ENCODE measurements at regions not wholly inside any gene's neighbourhood (a gene's known extent, or its start where the extent isn't known, plus 50 kb on each side); places are given as distances from the start of the nearest gene placed in this dataset.

DNA sequence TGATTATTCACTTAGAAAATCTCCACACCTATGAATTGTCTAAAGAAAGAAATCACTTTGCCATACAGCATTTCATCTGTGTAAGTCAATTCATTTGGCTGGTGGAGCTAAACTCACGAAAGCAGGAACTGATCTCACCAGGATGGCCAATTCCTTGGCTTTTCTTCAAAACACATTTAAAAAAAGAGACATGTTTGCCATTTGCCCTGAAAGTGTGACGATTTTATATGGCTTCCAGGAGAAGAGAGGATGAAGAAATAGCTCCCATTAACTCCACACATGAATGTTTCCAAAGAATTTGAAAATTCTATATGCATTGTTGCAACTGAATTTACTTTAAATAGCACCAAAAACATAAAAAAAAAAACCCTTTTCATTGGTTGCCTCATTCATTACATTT is 334.7 kb downstream of the DMRT2 start:
- Histone ChIP-seq H3K9me3 (no peaks in the 10 kb centered on the region), H3K36me3 (no peaks in the 10 kb centered on the region), H3K27me3 (no peaks in the 10 kb centered on the region), H3K27ac (no peak overlapping the region), H3K4me1 (no peaks in the 10 kb centered on the region), H3K4me3 (no peak overlapping the region)
- no peak for DNase-seq
- WGBS, 5 donors: 49 to 71% (median 59%) methylated on average over 2 of the region's 2 CpGs
- TF ChIP-seq, protein P1, sequence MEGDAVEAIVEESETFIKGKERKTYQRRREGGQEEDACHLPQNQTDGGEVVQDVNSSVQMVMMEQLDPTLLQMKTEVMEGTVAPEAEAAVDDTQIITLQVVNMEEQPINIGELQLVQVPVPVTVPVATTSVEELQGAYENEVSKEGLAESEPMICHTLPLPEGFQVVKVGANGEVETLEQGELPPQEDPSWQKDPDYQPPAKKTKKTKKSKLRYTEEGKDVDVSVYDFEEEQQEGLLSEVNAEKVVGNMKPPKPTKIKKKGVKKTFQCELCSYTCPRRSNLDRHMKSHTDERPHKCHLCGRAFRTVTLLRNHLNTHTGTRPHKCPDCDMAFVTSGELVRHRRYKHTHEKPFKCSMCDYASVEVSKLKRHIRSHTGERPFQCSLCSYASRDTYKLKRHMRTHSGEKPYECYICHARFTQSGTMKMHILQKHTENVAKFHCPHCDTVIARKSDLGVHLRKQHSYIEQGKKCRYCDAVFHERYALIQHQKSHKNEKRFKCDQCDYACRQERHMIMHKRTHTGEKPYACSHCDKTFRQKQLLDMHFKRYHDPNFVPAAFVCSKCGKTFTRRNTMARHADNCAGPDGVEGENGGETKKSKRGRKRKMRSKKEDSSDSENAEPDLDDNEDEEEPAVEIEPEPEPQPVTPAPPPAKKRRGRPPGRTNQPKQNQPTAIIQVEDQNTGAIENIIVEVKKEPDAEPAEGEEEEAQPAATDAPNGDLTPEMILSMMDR (IDR thresholded peaks at IDR 0.05): no peak
- no peak for TF ChIP-seq EP300 (IDR thresholded peaks at IDR 0.05)
- no peak for TF ChIP-seq POLR2AphosphoS5 (IDR thresholded peaks at IDR 0.05)
- TF ChIP-seq POLR2A (IDR thresholded peaks at IDR 0.05): no peak
- intact Hi-C loops (cut with DNase I; ENCODE audit: low total_unique reads): no loop called here

DNA sequence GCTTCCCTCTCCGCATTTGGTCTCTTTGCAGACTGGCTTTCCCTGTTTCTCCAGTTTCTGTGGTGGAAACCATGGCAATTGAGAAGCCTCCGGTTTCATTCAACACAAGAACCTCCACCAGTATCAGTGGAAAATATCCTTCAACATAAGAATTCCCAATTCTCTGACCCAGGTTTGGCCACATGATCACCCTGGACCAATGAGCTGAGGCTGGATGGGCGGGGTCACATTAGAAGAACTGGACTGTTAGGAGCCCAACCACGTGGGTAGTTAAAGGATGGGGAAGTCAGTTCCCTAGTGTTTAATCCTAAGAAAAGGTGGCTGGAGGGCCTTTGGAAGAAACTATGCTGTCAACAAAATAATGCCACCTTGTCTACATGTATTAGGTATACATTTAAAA is 336.3 kb downstream of the DMRT2 start:
- Histone ChIP-seq H3K27me3 (no peaks in the 10 kb centered on the region), H3K4me1 (no peaks in the 10 kb centered on the region), H3K27ac (no peak overlapping the region), H3K4me3 (no peak overlapping the region), H3K36me3 (no peaks in the 10 kb centered on the region), H3K9me3 (no peaks in the 10 kb centered on the region)
- intact Hi-C loops (cut with DNase I; ENCODE audit: low total_unique reads): no loop called here
- WGBS, 5 donors: 62 to 75% (median 65%) methylated on average over 4 of the region's 4 CpGs
- no peak for DNase-seq
- TF ChIP-seq EP300 (IDR thresholded peaks at IDR 0.05): no peak

DNA sequence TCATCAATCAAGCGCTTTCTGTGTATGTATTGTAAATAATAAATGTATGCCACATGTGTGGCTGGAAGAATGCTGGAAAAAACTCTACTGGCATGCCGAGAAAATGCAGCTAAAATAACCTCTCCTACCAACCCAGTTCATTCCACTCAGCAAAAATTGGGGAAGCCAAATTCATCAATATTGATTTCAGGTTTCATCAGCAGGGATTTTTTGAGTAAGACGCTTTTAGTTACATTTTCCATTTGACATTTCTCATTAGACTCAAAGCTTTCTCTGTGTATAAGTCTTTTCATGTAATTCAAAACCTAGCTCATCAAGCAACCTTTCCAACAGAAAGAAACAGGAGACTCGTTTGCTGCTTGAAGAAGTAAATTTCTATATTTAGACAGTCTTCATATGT is 338.1 kb downstream of the DMRT2 start:
- WGBS, 5 donors: 56 to 64% (median 62%) methylated on average over 4 of the region's 4 CpGs
- H3K27me3 ChIP-seq: peaks cover 0 to 2% (median 0%) of the 10 kb centered on the region in 3 donors
- H3K4me1 ChIP-seq: no peaks in the 10 kb centered on the region
- TF ChIP-seq POLR2AphosphoS5 (IDR thresholded peaks at IDR 0.05) (no peak), POLR2A (IDR thresholded peaks at IDR 0.05) (no peak), EP300 (IDR thresholded peaks at IDR 0.05) (no peak)
- TF ChIP-seq, protein P1 (IDR thresholded peaks at IDR 0.05): no peak
- H3K36me3 ChIP-seq: no peaks in the 10 kb centered on the region
- intact Hi-C loops (cut with DNase I; ENCODE audit: low total_unique reads): no loop called here
- H3K4me3 ChIP-seq: no peak overlapping the region
- no peak for DNase-seq
- no peaks in the 10 kb centered on the region for H3K9me3 ChIP-seq
- H3K27ac ChIP-seq: no peak overlapping the region

DNA sequence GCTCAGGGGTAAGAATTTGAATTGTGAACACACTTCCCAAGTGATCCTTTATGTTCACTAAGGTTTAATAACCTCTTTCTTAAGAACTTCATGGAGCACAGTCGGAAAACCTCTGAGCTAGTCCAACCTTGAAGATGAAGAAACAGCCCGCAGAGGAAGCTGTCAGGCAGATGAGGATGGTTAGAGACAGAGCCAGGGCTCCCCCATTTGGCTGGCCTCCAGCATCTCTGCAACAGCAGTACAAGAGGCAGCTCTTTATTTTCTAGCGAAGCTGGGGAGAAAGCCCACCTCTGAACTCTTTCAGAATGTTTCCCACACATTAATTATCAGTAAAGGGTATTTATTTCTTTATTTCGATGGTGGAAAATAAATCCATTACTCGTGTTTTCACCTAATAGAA is 350.8 kb downstream of the DMRT2 start:
- Histone ChIP-seq H3K36me3 (no peaks in the 10 kb centered on the region), H3K4me3 (no peak overlapping the region), H3K27ac (no peak overlapping the region), H3K9me3 (peaks cover 0 to 6% (median 2%) of the 10 kb centered on the region in 4 donors), H3K4me1 (no peaks in the 10 kb centered on the region), H3K27me3 (no peaks in the 10 kb centered on the region)
- no peak for TF ChIP-seq POLR2AphosphoS5 (IDR thresholded peaks at IDR 0.05)
- TF ChIP-seq, protein P1 (IDR thresholded peaks at IDR 0.05): no peak
- no peak for TF ChIP-seq EP300 (IDR thresholded peaks at IDR 0.05)
- no peak for TF ChIP-seq POLR2A (IDR thresholded peaks at IDR 0.05)
- intact Hi-C loops (cut with DNase I; ENCODE audit: low total_unique reads): no loop called here
- peak in 1 of 2 donors; percentile 33 for DNase-seq
- 34 to 43% (median 35%) methylated on average over 5 of the region's 5 CpGs for WGBS, 5 donors

DNA sequence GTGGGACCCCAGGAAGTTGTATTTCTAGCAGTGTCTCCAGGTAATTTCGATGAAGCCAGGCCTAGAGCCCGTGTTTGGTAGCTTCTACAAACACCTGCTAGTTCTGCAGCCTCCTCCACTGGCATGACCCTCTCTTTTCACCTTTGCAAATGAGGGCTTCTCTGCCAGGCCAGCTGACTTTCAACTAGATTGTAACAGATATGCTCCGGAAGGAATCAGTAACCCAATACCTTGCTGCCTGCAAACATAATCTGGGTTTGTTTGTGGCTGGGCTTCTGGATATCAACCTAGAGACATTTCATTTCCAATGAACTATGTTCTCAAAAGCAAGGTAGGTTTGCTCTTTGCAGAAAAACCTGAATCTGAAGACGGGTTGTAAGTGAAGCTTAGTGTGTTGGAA is 354.8 kb downstream of the DMRT2 start:
- intact Hi-C loops (cut with DNase I; ENCODE audit: low total_unique reads): no loop called here
- no peaks in the 10 kb centered on the region for H3K9me3 ChIP-seq
- H3K27me3 ChIP-seq: no peaks in the 10 kb centered on the region
- H3K36me3 ChIP-seq: no peaks in the 10 kb centered on the region
- 51 to 61% (median 52%) methylated on average over 4 of the region's 4 CpGs for WGBS, 5 donors
- DNase-seq: no peak
- no peak overlapping the region for H3K4me3 ChIP-seq
- H3K27ac ChIP-seq: no peak overlapping the region
- no peaks in the 10 kb centered on the region for H3K4me1 ChIP-seq
- TF ChIP-seq EP300 (IDR thresholded peaks at IDR 0.05) (no peak), POLR2A (IDR thresholded peaks at IDR 0.05) (no peak), POLR2AphosphoS5 (IDR thresholded peaks at IDR 0.05) (no peak)
- TF ChIP-seq, protein P1 (IDR thresholded peaks at IDR 0.05): no peak

All from stomach (tissue), 8 donors.